HG03064 (cell line): ENCODE measurements at regions not wholly inside any gene's neighbourhood (a gene's known extent, or its start where the extent isn't known, plus 50 kb on each side); places are given as distances from the start of the nearest gene placed in this dataset.
A peak's percentile ranks its signal among the peaks of the same experiment; 100 is the strongest.

ENCODE experiments used
- ATAC-seq: cut with Tn5 transposase; IDR thresholded peaks from one replicate; pipeline ENCODE4 v1.9.1; 2021; ENCODE audit warnings: low read depth; ENCODE audit not compliant: unreplicated experiment

DNA sequence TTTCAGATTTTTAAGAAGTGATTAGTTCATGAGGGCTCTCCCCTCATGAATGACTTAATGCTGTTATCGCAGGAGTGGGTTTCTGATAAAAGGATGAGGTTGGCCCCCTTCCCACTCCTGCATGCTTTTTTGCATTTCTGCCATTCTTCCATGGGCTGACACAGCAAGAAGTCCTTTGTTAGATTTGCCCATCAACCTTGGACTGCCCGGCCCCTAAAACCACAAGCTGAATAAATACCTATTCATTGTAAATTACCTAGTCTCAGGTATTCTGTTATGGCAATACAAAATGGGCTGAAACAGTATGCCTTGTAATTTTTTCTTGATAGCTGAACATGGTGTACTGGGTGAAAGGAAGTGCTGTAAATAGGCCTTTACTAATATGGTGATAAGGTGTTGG, 72.7 kb upstream of the DPH5 start:
- ATAC-seq: no peak

DNA sequence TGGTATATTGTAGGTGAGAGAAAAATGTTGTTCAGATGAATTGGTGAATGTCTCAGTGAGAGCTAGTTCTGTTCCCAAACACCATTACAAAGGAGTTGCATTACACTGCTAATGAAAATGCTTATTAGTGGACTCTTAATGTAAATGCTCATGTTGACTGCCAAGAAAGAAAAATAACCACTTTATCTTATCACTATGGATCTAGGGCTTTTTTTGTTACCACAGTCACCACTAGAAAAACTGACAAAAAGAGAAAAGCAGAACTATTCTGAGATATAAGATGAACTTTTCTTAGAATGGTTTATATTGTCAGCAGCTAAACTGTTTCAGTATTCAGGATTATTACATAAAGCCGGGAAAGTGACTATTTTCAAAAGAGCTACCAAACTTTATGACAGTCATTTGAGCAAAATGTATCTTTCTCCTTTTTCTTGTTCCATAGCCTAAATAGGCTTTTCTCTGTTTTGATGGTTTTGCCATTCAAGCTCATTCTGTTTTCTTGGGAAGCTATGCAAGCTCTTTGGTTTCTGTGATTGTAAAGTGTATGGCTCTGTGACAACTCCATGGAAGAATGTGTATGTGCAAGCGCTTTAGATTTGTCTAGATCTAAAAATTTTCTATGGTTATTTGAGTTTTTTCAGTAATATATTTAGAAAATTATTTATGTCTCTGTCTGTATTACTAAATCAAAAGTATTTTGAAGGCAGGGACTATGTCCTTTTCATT, 64.2 kb upstream of the DPH5 start:
- ATAC-seq: no peak

DNA sequence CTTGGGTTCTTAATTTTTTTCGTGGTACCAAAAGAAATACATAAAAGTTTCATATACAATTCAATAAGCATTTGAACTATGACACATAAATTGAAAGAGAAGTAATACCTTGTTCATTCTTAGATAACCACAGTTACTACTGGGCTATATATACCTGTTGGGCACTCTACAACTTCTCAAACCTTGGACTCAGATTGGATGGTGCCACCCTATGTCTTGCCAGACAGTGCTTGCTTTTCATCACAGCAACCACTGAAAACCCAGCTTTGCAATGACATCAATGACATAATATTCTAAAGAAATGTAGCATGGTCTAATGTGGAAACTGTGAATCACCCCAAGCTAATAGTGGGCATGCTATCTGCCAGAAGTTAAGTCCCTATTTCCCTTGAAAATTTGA, 62.8 kb upstream of the DPH5 start:
- no peak for ATAC-seq

DNA sequence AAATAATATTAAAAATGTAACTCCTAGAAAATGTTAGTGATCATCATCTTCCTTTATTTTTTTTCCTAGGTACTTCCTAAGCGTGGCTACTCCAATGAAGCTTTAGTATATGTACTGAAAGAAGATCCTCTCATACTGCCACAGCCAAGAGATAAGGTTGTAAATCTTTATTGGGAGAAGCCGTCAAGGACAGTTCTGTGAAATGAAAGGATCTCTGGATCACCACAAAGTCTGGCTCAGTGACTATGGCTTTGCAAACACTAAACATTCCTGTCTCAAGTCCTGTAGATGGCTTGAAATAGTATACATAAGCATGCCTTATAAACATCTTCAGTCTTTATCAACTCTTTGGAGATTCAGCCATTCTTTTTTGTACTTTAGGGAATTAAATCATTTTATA, 61.2 kb upstream of the DPH5 start:
- no peak for ATAC-seq

DNA sequence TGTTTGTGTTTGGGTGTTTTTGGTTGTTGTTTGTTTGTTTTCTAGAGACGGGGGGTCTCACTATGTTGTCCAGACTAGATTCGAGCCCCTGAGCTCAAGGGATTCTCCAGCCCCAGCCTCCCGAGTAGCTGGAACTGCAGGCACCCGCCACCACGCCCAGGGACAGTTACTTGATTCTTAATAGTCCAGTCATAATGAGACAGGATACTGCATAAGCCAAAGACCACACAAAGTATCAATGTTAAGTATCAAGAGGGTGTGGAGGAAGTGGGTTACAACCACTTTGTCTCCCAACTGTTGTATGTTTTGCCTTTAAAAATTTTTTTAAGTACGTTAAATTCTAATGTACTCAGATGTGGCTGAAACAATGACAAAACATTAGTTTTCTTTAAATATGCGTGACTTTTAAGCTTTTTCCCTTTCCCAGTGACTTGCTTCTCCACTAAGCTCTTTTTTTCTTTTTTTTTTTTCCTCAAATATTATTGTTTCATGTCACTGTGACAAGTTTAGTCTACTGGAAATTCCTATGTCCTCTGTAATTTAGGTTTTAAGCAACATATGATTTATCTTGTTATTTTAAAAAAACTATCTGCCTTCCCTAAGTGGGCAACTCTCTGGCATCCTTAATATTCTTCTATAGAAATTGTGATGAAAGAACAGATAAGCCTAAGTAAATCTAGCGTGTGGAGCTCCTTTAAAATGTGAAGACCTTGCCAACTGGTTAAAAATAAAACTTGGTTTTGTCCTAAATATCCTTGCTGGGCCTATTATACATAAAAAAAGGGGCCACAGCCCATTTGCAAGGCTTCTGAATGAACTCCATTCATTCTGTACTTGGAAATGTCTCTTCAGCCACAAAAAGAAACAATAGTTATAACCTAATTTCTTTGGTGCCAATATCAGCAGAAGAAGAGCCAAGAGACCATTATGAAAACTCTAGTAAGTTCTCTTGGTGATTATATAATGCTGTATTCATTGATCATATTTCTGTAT, 56.2 kb upstream of the DPH5 start:
- peak; percentile 84 for ATAC-seq

DNA sequence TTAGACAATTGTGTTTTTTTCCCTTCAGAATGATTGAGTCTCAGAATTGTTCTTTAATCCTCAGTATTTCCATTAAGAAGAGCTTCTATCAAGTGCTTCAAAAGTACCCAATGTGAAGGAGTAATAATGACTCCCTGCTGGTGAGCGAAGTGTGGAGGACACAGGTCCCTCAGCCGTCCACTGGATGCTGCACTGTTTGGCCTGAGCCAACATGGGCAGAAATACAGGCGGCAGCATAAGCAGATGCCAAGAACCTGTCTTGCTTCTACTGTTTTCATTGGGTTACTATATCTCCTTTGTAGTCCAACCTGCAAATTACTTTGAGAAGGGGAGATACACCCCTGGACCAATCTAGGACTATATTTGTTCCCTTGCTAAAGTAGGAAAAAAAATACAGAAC, 55.3 kb upstream of the DPH5 start:
- ATAC-seq: no peak

GRCh38 chr1:101079341-101079740, 53.8 kb upstream of the DPH5 start:
- ATAC-seq: no peak

GRCh38 chr1:101077849-101078248, 52.3 kb upstream of the DPH5 start:
- ATAC-seq: no peak

- no peak for ATAC-seq
These were observed 50.3 kb upstream of the DPH5 start for GRCh38 chr1:101075926-101076325.
